Activated T-helper 1 cell treated with anti-CD3 and anti-CD28 coated beads, Interleukin-12 subunit alpha, Interleukin-12 subunit beta, Interleukin-2, Interleukin-4 antibody, amounts not matched to agents 30 ng/mL and 10 ng/mL and 1 ng/mL, durations not matched to agents 14 hours and 24 hours and 36 hours (primary cell): ENCODE measurements at regions not wholly inside any gene's neighbourhood (a gene's known extent, or its start where the extent isn't known, plus 50 kb on each side); places are given as distances from the start of the nearest gene placed in this dataset.
"Not testable (repeated sequence)": the region's sequence is repeated elsewhere in the genome, so short reads cannot be mapped to it uniquely, and the experiment has no call there.

Experiments
- DNase-seq: peaks from one replicate; pipeline ENCODE4 v3.0.0; 2021; ENCODE audit warnings: low spot score
- H3K27ac Mint-ChIP-seq: one replicate; pipeline ENCODE4 v1.8.0; 2021; ENCODE audit warnings: mild to moderate bottlenecking, mixed read lengths
- H3K27me3 Mint-ChIP-seq: one replicate; pipeline ENCODE4 v1.8.0; 2022; ENCODE audit warnings: mild to moderate bottlenecking, moderate library complexity, mixed read lengths; ENCODE audit not compliant: insufficient read depth
- H3K36me3 Mint-ChIP-seq: one replicate; pipeline ENCODE4 v1.8.0; 2021; ENCODE audit warnings: low read depth, mixed read lengths
- H3K4me1 Mint-ChIP-seq: one replicate; pipeline ENCODE4 v1.8.0; 2021; ENCODE audit warnings: low read depth, mixed read lengths
- H3K4me3 Mint-ChIP-seq: one replicate; pipeline ENCODE4 v1.8.0; 2021; ENCODE audit warnings: mild to moderate bottlenecking, moderate library complexity, mixed read lengths
- H3K9me3 Mint-ChIP-seq: one replicate; pipeline ENCODE4 v1.8.0; 2021; ENCODE audit warnings: mixed read lengths
- intact Hi-C: fragments of 100-400 bp; cut with micrococcal nuclease; formaldehyde crosslinking; loops from one replicate; pipeline ENCODE4 v1.15.1; 2024

- H3K4me3 Mint-ChIP-seq, H3K9me3 Mint-ChIP-seq, DNase-seq, H3K36me3 Mint-ChIP-seq, H3K27me3 Mint-ChIP-seq, H3K27ac Mint-ChIP-seq, H3K4me1 Mint-ChIP-seq, intact Hi-C loops: not testable (repeated sequence)
Measured at GRCh38 chr5:87583704-87584103, 171.0 kb upstream of the CCNH start.

- H3K4me3 Mint-ChIP-seq: no peak overlapping the region
- no peaks in the 10 kb centered on the region for H3K9me3 Mint-ChIP-seq
- no peak for DNase-seq
- no peaks in the 10 kb centered on the region for H3K36me3 Mint-ChIP-seq
- intact Hi-C loops: no loop called here
- no peak overlapping the region for H3K27ac Mint-ChIP-seq
- H3K4me1 Mint-ChIP-seq: no peaks in the 10 kb centered on the region
- H3K27me3 Mint-ChIP-seq: no peaks in the 10 kb centered on the region
Measured at GRCh38 chr5:87582149-87582548, 169.4 kb upstream of the CCNH start.

DNA sequence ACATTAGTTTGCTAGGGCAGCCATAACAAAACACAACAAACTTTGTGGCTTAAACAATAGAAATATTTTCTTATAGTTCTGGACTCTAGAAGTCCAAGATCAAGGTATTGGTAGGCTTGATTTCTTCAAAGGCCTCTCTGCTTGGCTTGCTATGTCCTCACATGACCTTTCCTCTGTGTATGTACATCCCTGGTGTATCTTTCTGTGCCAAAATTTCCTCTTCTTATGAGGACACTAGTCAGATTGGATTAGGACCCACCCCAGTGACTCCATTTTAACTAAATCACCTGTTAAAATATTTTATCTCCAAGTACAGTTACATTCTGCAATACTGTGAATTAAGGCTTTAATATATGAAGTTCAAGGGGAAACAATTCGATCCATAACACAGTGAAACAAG, 168.9 kb upstream of the CCNH start:
- intact Hi-C loops: no loop called here
- Mint-ChIP-seq H3K36me3 (no peaks in the 10 kb centered on the region), H3K27me3 (no peaks in the 10 kb centered on the region), H3K9me3 (no peaks in the 10 kb centered on the region), H3K4me1 (no peaks in the 10 kb centered on the region), H3K4me3 (no peak overlapping the region), H3K27ac (no peak overlapping the region)
- no peak for DNase-seq

DNA sequence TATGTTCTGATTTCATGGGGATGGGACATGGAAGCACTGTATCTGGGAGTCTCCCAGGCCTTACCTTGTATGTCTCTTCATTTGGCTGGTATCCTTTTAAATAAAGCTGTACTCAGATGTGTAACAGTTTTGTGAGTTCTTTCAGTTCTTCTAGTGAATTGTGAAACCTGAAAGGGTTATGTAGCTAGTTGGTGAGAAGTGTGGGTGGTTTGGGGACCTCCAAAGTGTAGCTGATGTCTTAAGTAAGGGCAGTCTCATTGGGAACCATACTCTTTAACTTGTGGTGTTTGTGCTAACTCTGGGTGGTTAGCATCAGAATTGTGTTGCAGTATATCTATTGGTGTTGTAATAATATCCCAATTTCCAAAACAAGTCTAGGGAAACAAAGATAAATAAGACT, 166.9 kb upstream of the CCNH start:
- H3K36me3 Mint-ChIP-seq: no peaks in the 10 kb centered on the region
- DNase-seq: no peak
- H3K4me3 Mint-ChIP-seq: no peak overlapping the region
- no peaks in the 10 kb centered on the region for H3K4me1 Mint-ChIP-seq
- H3K9me3 Mint-ChIP-seq: no peaks in the 10 kb centered on the region
- intact Hi-C loops: no loop called here
- H3K27me3 Mint-ChIP-seq: no peaks in the 10 kb centered on the region
- H3K27ac Mint-ChIP-seq: no peak overlapping the region

DNA sequence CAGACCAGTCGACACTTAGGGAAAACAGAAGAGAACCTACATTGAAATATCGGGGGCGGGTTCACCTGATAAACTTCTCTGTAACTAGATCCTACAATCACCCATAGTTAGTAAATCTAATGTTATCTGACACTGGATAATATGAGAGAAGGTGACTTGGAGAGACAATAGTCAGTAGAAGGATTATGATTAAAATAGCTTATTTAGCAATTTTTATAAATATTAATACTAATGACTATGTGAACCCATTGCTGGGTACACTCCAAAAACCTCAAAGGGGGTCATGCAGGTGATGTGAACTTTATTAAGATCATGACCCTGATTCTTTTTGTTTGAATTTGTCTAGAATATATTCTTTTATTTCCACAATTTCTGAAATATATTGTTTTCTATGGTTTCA, 164.1 kb upstream of the CCNH start:
- H3K4me3 Mint-ChIP-seq: no peak overlapping the region
- no peaks in the 10 kb centered on the region for H3K27me3 Mint-ChIP-seq
- H3K27ac Mint-ChIP-seq: no peak overlapping the region
- intact Hi-C loops: no loop called here
- H3K9me3 Mint-ChIP-seq: no peaks in the 10 kb centered on the region
- H3K36me3 Mint-ChIP-seq: no peaks in the 10 kb centered on the region
- no peaks in the 10 kb centered on the region for H3K4me1 Mint-ChIP-seq
- no peak for DNase-seq

- H3K4me1 Mint-ChIP-seq, H3K27ac Mint-ChIP-seq, intact Hi-C loops, H3K9me3 Mint-ChIP-seq, H3K27me3 Mint-ChIP-seq, H3K4me3 Mint-ChIP-seq, H3K36me3 Mint-ChIP-seq, DNase-seq: not testable (repeated sequence)
Measured at GRCh38 chr5:87576306-87576705, 163.6 kb upstream of the CCNH start.

DNA sequence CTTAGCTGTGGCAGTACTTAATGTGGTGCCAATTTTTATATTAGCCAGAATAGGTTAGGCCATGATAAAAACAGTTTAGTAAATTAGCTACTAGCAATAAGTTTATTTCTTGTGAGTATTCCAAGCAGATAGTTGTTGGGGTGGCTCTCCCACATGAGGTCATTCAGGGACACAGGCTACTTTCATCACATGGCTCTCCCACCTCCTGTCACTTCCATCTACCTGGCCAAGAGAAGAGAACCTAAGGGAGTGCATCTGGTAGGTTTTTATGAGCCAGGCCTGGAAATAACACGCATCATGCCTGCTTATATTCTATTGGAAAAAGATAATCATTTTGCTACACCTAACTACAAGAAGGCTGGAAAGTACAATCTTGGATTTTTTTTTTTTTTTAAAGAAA, 161.4 kb upstream of the CCNH start:
- no peak overlapping the region for H3K4me3 Mint-ChIP-seq
- no peaks in the 10 kb centered on the region for H3K27me3 Mint-ChIP-seq
- H3K4me1 Mint-ChIP-seq: no peaks in the 10 kb centered on the region
- H3K27ac Mint-ChIP-seq: no peak overlapping the region
- H3K36me3 Mint-ChIP-seq: no peaks in the 10 kb centered on the region
- H3K9me3 Mint-ChIP-seq: no peaks in the 10 kb centered on the region
- intact Hi-C loops: no loop called here
- DNase-seq: no peak

GRCh38 chr5:87572611-87573010, 159.9 kb upstream of the CCNH start:
- no peaks in the 10 kb centered on the region for H3K4me1 Mint-ChIP-seq
- H3K36me3 Mint-ChIP-seq: no peaks in the 10 kb centered on the region
- intact Hi-C loops: no loop called here
- no peak overlapping the region for H3K27ac Mint-ChIP-seq
- H3K9me3 Mint-ChIP-seq: no peaks in the 10 kb centered on the region
- no peak overlapping the region for H3K4me3 Mint-ChIP-seq
- no peak for DNase-seq
- H3K27me3 Mint-ChIP-seq: no peaks in the 10 kb centered on the region

GRCh38 chr5:87572090-87572489, 159.4 kb upstream of the CCNH start:
- Mint-ChIP-seq H3K4me3 (no peak overlapping the region), H3K36me3 (no peaks in the 10 kb centered on the region), H3K4me1 (no peaks in the 10 kb centered on the region), H3K27me3 (no peaks in the 10 kb centered on the region), H3K27ac (no peak overlapping the region), H3K9me3 (no peaks in the 10 kb centered on the region)
- intact Hi-C loops: no loop called here
- no peak for DNase-seq

DNA sequence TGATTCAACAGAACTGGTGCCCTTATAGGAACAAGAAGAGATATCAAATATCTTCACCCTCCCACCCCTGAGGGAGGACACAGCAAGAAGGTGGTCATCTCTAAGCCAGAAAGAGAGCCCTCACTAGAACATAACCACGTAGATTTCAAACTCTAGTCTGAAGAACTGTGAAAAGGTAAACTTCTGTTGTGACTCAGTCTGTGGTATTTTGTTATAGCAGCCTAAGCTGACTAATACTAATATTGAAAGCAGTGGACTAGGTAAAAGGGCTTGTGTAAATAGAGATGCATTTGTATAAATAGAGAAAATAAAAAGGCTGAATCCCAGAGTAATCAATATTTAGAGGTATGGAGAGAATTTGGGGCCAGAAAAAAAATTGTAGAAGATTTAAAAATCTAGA, 157.6 kb upstream of the CCNH start:
- intact Hi-C loops: no loop called here
- H3K27ac Mint-ChIP-seq: no peak overlapping the region
- no peaks in the 10 kb centered on the region for H3K27me3 Mint-ChIP-seq

DNA sequence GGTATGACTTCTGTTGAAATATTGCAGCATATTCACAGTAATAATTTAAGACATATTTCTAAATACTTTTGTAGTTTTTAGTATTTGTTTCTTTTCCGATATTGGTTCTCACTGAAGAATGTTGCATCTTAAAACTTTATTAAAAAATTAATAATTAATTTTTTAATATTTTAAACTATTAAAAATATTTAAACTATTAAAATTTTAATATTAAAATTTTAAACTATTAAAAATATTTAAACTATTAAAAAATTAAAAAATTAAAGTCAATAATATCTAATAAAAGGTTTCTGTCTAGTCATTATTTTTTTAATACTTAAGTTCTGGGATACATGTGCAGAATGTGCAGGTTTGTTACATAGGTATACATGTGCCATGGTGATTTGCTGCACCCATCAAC, 149.3 kb upstream of the CCNH start:
- Mint-ChIP-seq H3K36me3 (no peaks in the 10 kb centered on the region), H3K4me1 (no peaks in the 10 kb centered on the region), H3K27me3 (no peaks in the 10 kb centered on the region), H3K27ac (no peak overlapping the region), H3K9me3 (no peaks in the 10 kb centered on the region), H3K4me3 (no peak overlapping the region)
- intact Hi-C loops: no loop called here
- DNase-seq: no peak

More for the DNA sequence above, 157.6 kb upstream of the CCNH start:
- H3K9me3 Mint-ChIP-seq: no peaks in the 10 kb centered on the region
- no peaks in the 10 kb centered on the region for H3K4me1 Mint-ChIP-seq
- H3K36me3 Mint-ChIP-seq: no peaks in the 10 kb centered on the region
- no peak for DNase-seq
- no peak overlapping the region for H3K4me3 Mint-ChIP-seq

DNA sequence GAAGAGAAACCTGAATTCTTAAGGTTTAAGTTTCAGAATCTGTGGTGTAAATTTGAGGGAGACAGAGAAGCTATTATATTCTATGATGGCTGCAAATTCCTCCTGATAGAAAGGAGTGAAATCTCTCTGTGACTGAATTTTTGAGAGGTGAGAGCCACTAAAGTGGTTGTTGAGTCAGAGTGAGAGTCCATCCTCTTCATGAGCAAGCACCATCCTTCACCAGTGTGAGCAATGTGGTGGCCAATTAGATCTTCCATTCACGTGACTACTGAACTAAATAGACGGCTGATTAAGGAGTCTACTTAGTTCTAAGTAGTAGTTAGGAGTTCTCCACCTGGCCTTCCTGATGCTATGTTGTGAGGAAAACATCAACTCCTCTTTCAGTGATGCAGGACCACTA, 147.8 kb upstream of the CCNH start:
- Mint-ChIP-seq H3K4me1 (no peaks in the 10 kb centered on the region), H3K9me3 (no peaks in the 10 kb centered on the region), H3K36me3 (no peaks in the 10 kb centered on the region), H3K27ac (no peak overlapping the region), H3K4me3 (no peak overlapping the region), H3K27me3 (no peaks in the 10 kb centered on the region)
- intact Hi-C loops: no loop called here
- DNase-seq: no peak

DNA sequence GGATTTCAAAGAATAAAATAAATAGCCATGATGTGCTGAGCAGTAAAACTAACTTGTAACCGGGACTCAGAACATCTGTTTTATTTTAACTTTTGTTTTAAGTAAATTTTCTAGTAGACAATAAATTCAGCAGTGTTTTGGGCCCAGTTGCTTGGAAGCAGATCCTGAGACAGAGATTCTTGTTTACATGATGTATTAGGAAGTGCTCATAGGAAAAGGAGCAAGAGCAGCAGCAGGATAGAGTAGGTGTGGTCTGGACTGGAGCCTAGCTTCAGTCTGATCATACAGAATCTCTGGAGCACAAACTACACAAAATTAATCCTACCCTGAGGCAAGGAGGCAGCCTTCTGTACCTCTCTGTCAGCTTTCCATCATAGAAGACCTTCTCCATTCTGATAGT, 139.2 kb upstream of the CCNH start:
- peaks cover 20% of the 10 kb centered on the region for H3K9me3 Mint-ChIP-seq
- DNase-seq: no peak
- no peaks in the 10 kb centered on the region for H3K27me3 Mint-ChIP-seq
- H3K27ac Mint-ChIP-seq: no peak overlapping the region
- no peaks in the 10 kb centered on the region for H3K36me3 Mint-ChIP-seq
- H3K4me1 Mint-ChIP-seq: no peaks in the 10 kb centered on the region
- intact Hi-C loops: no loop called here
- H3K4me3 Mint-ChIP-seq: no peak overlapping the region

- Mint-ChIP-seq H3K4me3 (no peak overlapping the region), H3K27ac (no peak overlapping the region), H3K9me3 (no peaks in the 10 kb centered on the region), H3K27me3 (no peaks in the 10 kb centered on the region), H3K36me3 (no peaks in the 10 kb centered on the region), H3K4me1 (no peaks in the 10 kb centered on the region)
- no peak for DNase-seq
- intact Hi-C loops: no loop called here
Measured at GRCh38 chr5:87541676-87542075, 128.9 kb upstream of the CCNH start.
